GM11168 (cell line): ENCODE measurements at regions not wholly inside any gene's neighbourhood (a gene's known extent, or its start where the extent isn't known, plus 50 kb on each side); places are given as distances from the start of the nearest gene placed in this dataset.

Experiments used
- in situ Hi-C: fragments of 300-500 bp; cut with MboI; formaldehyde crosslinking; loops from one replicate; pipeline ENCODE4 v1.12.0; 2022; ENCODE audit warnings: low sequenced_read_pairs; ENCODE audit not compliant: unreplicated experiment

- in situ Hi-C loops = no loop called here
Observed at GRCh38 chr4:10959586-10959985, 275.0 kb upstream of the CLNK start.

- in situ Hi-C loops = no loop called here
Observed at GRCh38 chr4:10958226-10958856, 273.8 kb upstream of the CLNK start.

- in situ Hi-C loops = no loop called here
Observed at GRCh38 chr4:10951306-10951705, 266.7 kb upstream of the CLNK start.

- in situ Hi-C loops = no loop called here
Observed at GRCh38 chr4:10949039-10949733, 264.6 kb upstream of the CLNK start.

GRCh38 chr4:10947898-10948297 is 263.3 kb upstream of the CLNK start:
- in situ Hi-C loops = no loop called here

- in situ Hi-C loops = no loop called here
Observed at GRCh38 chr4:10944321-10944720, 259.8 kb upstream of the CLNK start.

GRCh38 chr4:10942156-10942555 is 257.6 kb upstream of the CLNK start:
- in situ Hi-C loops = no loop called here

GRCh38 chr4:10929818-10930217 is 245.2 kb upstream of the CLNK start:
- in situ Hi-C loops = no loop called here

GRCh38 chr4:10925996-10926395 is 241.4 kb upstream of the CLNK start:
- in situ Hi-C loops = no loop called here

GRCh38 chr4:10924274-10924673 is 239.7 kb upstream of the CLNK start:
- in situ Hi-C loops = no loop called here

- in situ Hi-C loops = no loop called here
Observed at GRCh38 chr4:10917566-10917965, 233.0 kb upstream of the CLNK start.

GRCh38 chr4:10898072-10898471 is 213.5 kb upstream of the CLNK start:
- in situ Hi-C loops = no loop called here

GRCh38 chr4:10897076-10897475 is 212.5 kb upstream of the CLNK start:
- in situ Hi-C loops = no loop called here

- in situ Hi-C loops = no loop called here
Observed at GRCh38 chr4:10893395-10893794, 208.8 kb upstream of the CLNK start.

GRCh38 chr4:10891866-10892265 is 207.3 kb upstream of the CLNK start:
- in situ Hi-C loops = no loop called here

- in situ Hi-C loops = no loop called here
Observed at GRCh38 chr4:10889819-10890218, 205.3 kb upstream of the CLNK start.

- in situ Hi-C loops = no loop called here
Observed at GRCh38 chr4:10879411-10880110, 195.0 kb upstream of the CLNK start.

- in situ Hi-C loops = no loop called here
Observed at GRCh38 chr4:10878861-10879260, 194.3 kb upstream of the CLNK start.

- in situ Hi-C loops = no loop called here
Observed at GRCh38 chr4:10877076-10877475, 192.5 kb upstream of the CLNK start.

GRCh38 chr4:10875144-10875799 is 190.7 kb upstream of the CLNK start:
- in situ Hi-C loops = no loop called here

GRCh38 chr4:10873809-10874208 is 189.2 kb upstream of the CLNK start:
- in situ Hi-C loops = no loop called here
